Thoracic aorta (tissue), 2 donors: ENCODE measurements at regions not wholly inside any gene's neighbourhood (a gene's known extent, or its start where the extent isn't known, plus 50 kb on each side); places are given as distances from the start of the nearest gene placed in this dataset.

Source experiments
- ATAC-seq: fragments of 150-250 bp; one replicate; pipeline ENCODE4 v1.8.0; 2017; ENCODE audit warnings: low read depth; ENCODE audit not compliant: insufficient number of reproducible peaks, low FRiP score
- DNase-seq: peaks from one replicate; pipeline ENCODE4 v3.0.0-alpha.2; 2020; ENCODE audit warnings: low spot score
- H3K27ac ChIP-seq, 2 donors: fragments of 200-600 bp; sonication (generic); 1 replicate in 1 of 2; 2 replicates in 1 of 2; pipeline ENCODE4 v1.5.1; 2016; ENCODE audit warnings: mild to moderate bottlenecking in 2 of 2, moderate library complexity in 2 of 2
- H3K27me3 ChIP-seq: fragments of 200-600 bp; sonication (generic); replicated peaks from 2 replicates; pipeline ENCODE4 v1.6.0; 2016; ENCODE audit warnings: mild to moderate bottlenecking; ENCODE audit not compliant: insufficient read depth
- H3K36me3 ChIP-seq: fragments of 200-600 bp; sonication (generic); one replicate; pipeline ENCODE4 v1.5.1; 2016
- H3K4me1 ChIP-seq, 2 donors: fragments of 200-600 bp; sonication (generic); 1 replicate in 1 of 2; 2 replicates in 1 of 2; pipeline versions ENCODE4 v1.5.1 to v1.6.0; 2016; ENCODE audit warnings: low read depth in 2 of 2, mild to moderate bottlenecking in 1 of 2; ENCODE audit not compliant: control insufficient read depth in 1 of 2
- H3K4me3 ChIP-seq: fragments of 200-600 bp; sonication (generic); 2 replicates; pipeline ENCODE4 v1.5.1; 2016; ENCODE audit warnings: mild to moderate bottlenecking
- H3K9me3 ChIP-seq: fragments of 200-600 bp; sonication (generic); 2 replicates; pipeline ENCODE4 v1.5.1; 2016
- CTCF ChIP-seq: fragments of 200-600 bp; sonication (generic); IDR thresholded peaks from one replicate; pipeline ENCODE4 v1.5.1; 2019; ENCODE audit warnings: antibody characterized with exemption

GRCh38 chr13:99027661-99028425 lies 50.0 kb upstream of the DOCK9 start:
- Histone ChIP-seq H3K27me3 (no peaks in the 10 kb centered on the region), H3K36me3 (no peaks in the 10 kb centered on the region), H3K4me3 (no peak overlapping the region), H3K9me3 (no peaks in the 10 kb centered on the region), H3K4me1 (no peaks in the 10 kb centered on the region), H3K27ac (no peak overlapping the region)
- TF ChIP-seq CTCF: no peak
- DNase-seq (no peak), ATAC-seq (no peak)

- H3K27me3 ChIP-seq: no peaks in the 10 kb centered on the region
- no peaks in the 10 kb centered on the region for H3K4me1 ChIP-seq
- DNase-seq (no peak), ATAC-seq (no peak)
- no peak overlapping the region for H3K27ac ChIP-seq
- TF ChIP-seq CTCF: no peak
- H3K4me3 ChIP-seq: no peak overlapping the region
- no peaks in the 10 kb centered on the region for H3K9me3 ChIP-seq
- no peaks in the 10 kb centered on the region for H3K36me3 ChIP-seq
Measured at GRCh38 chr13:99028890-99029289, 51.0 kb upstream of the DOCK9 start.

GRCh38 chr13:99029576-99029975 lies 51.7 kb upstream of the DOCK9 start:
- ATAC-seq (no peak), DNase-seq (no peak)
- Histone ChIP-seq H3K9me3 (no peaks in the 10 kb centered on the region), H3K4me1 (no peaks in the 10 kb centered on the region), H3K4me3 (no peak overlapping the region), H3K27me3 (no peaks in the 10 kb centered on the region), H3K27ac (no peak overlapping the region), H3K36me3 (no peaks in the 10 kb centered on the region)
- no peak for TF ChIP-seq CTCF

GRCh38 chr13:99030326-99030725 lies 52.5 kb upstream of the DOCK9 start:
- Histone ChIP-seq H3K9me3 (no peaks in the 10 kb centered on the region), H3K36me3 (no peaks in the 10 kb centered on the region), H3K27ac (no peak overlapping the region), H3K4me1 (no peaks in the 10 kb centered on the region), H3K4me3 (no peak overlapping the region), H3K27me3 (no peaks in the 10 kb centered on the region)
- ATAC-seq (no peak), DNase-seq (no peak)
- no peak for TF ChIP-seq CTCF

GRCh38 chr13:99031832-99032231 lies 54.0 kb upstream of the DOCK9 start:
- H3K9me3 ChIP-seq: no peaks in the 10 kb centered on the region
- ATAC-seq (no peak), DNase-seq (no peak)
- no peaks in the 10 kb centered on the region for H3K4me1 ChIP-seq
- TF ChIP-seq CTCF: no peak
- H3K4me3 ChIP-seq: no peak overlapping the region
- no peaks in the 10 kb centered on the region for H3K27me3 ChIP-seq
- no peak overlapping the region for H3K27ac ChIP-seq
- no peaks in the 10 kb centered on the region for H3K36me3 ChIP-seq
